Loucy (cell line): ENCODE measurements at regions not wholly inside any gene's neighbourhood (a gene's known extent, or its start where the extent isn't known, plus 50 kb on each side); places are given as distances from the start of the nearest gene placed in this dataset.

ENCODE experiments used
- H2AFZ ChIP-seq: fragments of 200-600 bp; sonication (generic); 2 replicates; pipeline ENCODE4 v1.6.0; 2016; ENCODE audit warnings: antibody characterized with exemption, mild to moderate bottlenecking, low read length, moderate library complexity
- H3F3A ChIP-seq: fragments of 200-600 bp; 2 replicates; pipeline ENCODE4 v1.6.0; 2016; ENCODE audit warnings: antibody characterized with exemption, low read depth, mild to moderate bottlenecking
- H3K27me3 ChIP-seq: fragments of 200-600 bp; sonication (generic); 2 replicates; pipeline ENCODE4 v1.6.1; 2014; ENCODE audit warnings: low read length, mild to moderate bottlenecking; ENCODE audit not compliant: insufficient read depth, poor library complexity, severe bottlenecking
- H3K36me3 ChIP-seq: fragments of 200-600 bp; sonication (generic); 2 replicates; pipeline ENCODE4 v1.6.1; 2016; ENCODE audit warnings: low read length; ENCODE audit not compliant: insufficient read depth
- H3K4me1 ChIP-seq: fragments of 200-600 bp; sonication (generic); 2 replicates; pipeline ENCODE4 v1.5.1; 2014; ENCODE audit warnings: low read length, mild to moderate bottlenecking; ENCODE audit not compliant: insufficient read depth, poor library complexity, severe bottlenecking
- H3K4me2 ChIP-seq: fragments of 200-600 bp; sonication (generic); 2 replicates; pipeline ENCODE4 v1.6.0; 2014; ENCODE audit warnings: antibody characterized with exemption, low read length, low read depth, mild to moderate bottlenecking; ENCODE audit not compliant: poor library complexity, severe bottlenecking
- H3K4me3 ChIP-seq: fragments of 200-600 bp; sonication (generic); 2 replicates; pipeline ENCODE4 v1.5.1; 2014; ENCODE audit warnings: low read length, mild to moderate bottlenecking, mixed read lengths; ENCODE audit not compliant: poor library complexity, severe bottlenecking
- H3K79me2 ChIP-seq: fragments of 200-600 bp; sonication (generic); 2 replicates; pipeline ENCODE4 v1.6.1; 2014; ENCODE audit warnings: low read length; ENCODE audit not compliant: insufficient read depth
- H3K9ac ChIP-seq: fragments of 200-600 bp; sonication (generic); 2 replicates; pipeline ENCODE4 v1.6.0; 2014; ENCODE audit warnings: mild to moderate bottlenecking, low read depth, low read length, moderate library complexity; ENCODE audit not compliant: poor library complexity, severe bottlenecking
- H3K9me2 ChIP-seq: fragments of 200-600 bp; sonication (generic); replicated peaks from 2 replicates; pipeline ENCODE4 v1.6.1; 2016; ENCODE audit warnings: low read depth, low read length, mixed read lengths
- H3K9me3 ChIP-seq: fragments of 200-600 bp; sonication (generic); 2 replicates; pipeline ENCODE4 v1.6.1; 2014; ENCODE audit warnings: mild to moderate bottlenecking, antibody characterized with exemption, low read length, low read depth; ENCODE audit not compliant: insufficient read depth
- H4K20me1 ChIP-seq: fragments of 200-600 bp; sonication (generic); 2 replicates; pipeline ENCODE4 v1.6.0; 2014; ENCODE audit warnings: antibody characterized with exemption, low read length, mild to moderate bottlenecking; ENCODE audit not compliant: insufficient read depth, poor library complexity, severe bottlenecking
- CTCF ChIP-seq: fragments of 200-600 bp; sonication (generic); conservative IDR thresholded peaks from 2 replicates; pipeline ENCODE4 v1.5.1; 2014; ENCODE audit warnings: mild to moderate bottlenecking, antibody characterized with exemption, low read length
- EZH2phosphoT487 ChIP-seq: fragments of 200-600 bp; IDR thresholded peaks from 2 replicates; pipeline ENCODE4 v1.6.1; 2018; ENCODE audit warnings: antibody characterized with exemption, mild to moderate bottlenecking, moderate library complexity, borderline replicate concordance

GRCh38 chr11:109851780-109852390 is 241.3 kb upstream of the ZC3H12C start:
- no peak overlapping the region for H3K4me3 ChIP-seq
- TF ChIP-seq CTCF (no peak), EZH2phosphoT487 (no peak)
- no peak overlapping the region for H3K4me2 ChIP-seq
- H3F3A ChIP-seq = no peaks in the 10 kb centered on the region
- H2AFZ ChIP-seq = no peak overlapping the region
- H3K9me3 ChIP-seq = no peaks in the 10 kb centered on the region
- H3K9ac ChIP-seq = no peak overlapping the region
- no peaks in the 10 kb centered on the region for H4K20me1 ChIP-seq
- H3K79me2 ChIP-seq = no peaks in the 10 kb centered on the region
- H3K9me2 ChIP-seq = no peaks in the 10 kb centered on the region
- H3K36me3 ChIP-seq = no peaks in the 10 kb centered on the region
- H3K4me1 ChIP-seq = no peaks in the 10 kb centered on the region
- H3K27me3 ChIP-seq = no peaks in the 10 kb centered on the region

- no peak overlapping the region for H3K9ac ChIP-seq
- no peaks in the 10 kb centered on the region for H3K27me3 ChIP-seq
- TF ChIP-seq CTCF = peak; percentile 83
- TF ChIP-seq EZH2phosphoT487 = no peak
- H4K20me1 ChIP-seq = no peaks in the 10 kb centered on the region
- no peaks in the 10 kb centered on the region for H3K4me1 ChIP-seq
- no peaks in the 10 kb centered on the region for H3K9me3 ChIP-seq
- no peak overlapping the region for H3K4me2 ChIP-seq
- H3K9me2 ChIP-seq = no peaks in the 10 kb centered on the region
- H2AFZ ChIP-seq = peak overlapping the region; percentile 34
- H3K79me2 ChIP-seq = no peaks in the 10 kb centered on the region
- no peaks in the 10 kb centered on the region for H3K36me3 ChIP-seq
- no peaks in the 10 kb centered on the region for H3F3A ChIP-seq
- no peak overlapping the region for H3K4me3 ChIP-seq
These were observed 239.9 kb upstream of the ZC3H12C start for GRCh38 chr11:109853156-109853776.

GRCh38 chr11:109854731-109855130 is 238.5 kb upstream of the ZC3H12C start:
- no peaks in the 10 kb centered on the region for H3K9me3 ChIP-seq
- H2AFZ ChIP-seq = no peak overlapping the region
- no peak overlapping the region for H3K4me3 ChIP-seq
- no peak for TF ChIP-seq CTCF
- no peak for TF ChIP-seq EZH2phosphoT487
- H3K4me2 ChIP-seq = no peak overlapping the region
- H3K27me3 ChIP-seq = no peaks in the 10 kb centered on the region
- no peaks in the 10 kb centered on the region for H3K9me2 ChIP-seq
- no peaks in the 10 kb centered on the region for H3K79me2 ChIP-seq
- no peak overlapping the region for H3K9ac ChIP-seq
- H3F3A ChIP-seq = no peaks in the 10 kb centered on the region
- H3K4me1 ChIP-seq = no peaks in the 10 kb centered on the region
- H4K20me1 ChIP-seq = no peaks in the 10 kb centered on the region
- H3K36me3 ChIP-seq = no peaks in the 10 kb centered on the region
